Globus pallidus (tissue), 1 donor: ENCODE measurements at regions not wholly inside any gene's neighbourhood (a gene's known extent, or its start where the extent isn't known, plus 50 kb on each side); places are given as distances from the start of the nearest gene placed in this dataset.

Source experiments
- DNase-seq: peaks from one replicate; pipeline ENCODE4 v3.0.0-alpha.2; 2015; ENCODE audit warnings: low spot score

DNA sequence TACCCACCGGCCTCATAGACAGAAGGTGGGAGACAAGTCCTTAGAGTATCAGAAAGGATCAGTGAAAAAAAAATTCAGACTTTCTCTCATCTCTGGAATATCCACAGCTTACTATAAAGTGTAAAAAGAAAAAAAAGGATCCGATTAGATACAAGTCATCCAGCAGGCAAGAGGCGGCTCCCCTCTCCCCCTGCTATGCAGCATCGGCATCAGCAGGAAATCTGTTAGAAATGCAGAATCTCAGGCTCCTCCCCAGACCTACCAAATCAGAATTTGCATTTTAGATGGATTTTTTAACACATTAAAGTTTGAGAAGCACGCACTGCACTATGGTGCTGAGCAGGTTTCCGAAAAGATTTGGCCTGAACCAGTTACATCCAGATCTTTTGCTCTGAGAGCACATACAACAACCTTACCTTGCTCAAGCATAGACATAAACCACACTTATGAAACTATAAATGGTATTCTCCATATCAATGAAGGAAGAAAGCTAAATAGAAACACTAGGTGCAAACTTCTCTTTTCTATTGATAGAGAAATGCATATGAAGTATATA, 117.0 kb upstream of the POU3F2 start:
- DNase-seq: no peak

DNA sequence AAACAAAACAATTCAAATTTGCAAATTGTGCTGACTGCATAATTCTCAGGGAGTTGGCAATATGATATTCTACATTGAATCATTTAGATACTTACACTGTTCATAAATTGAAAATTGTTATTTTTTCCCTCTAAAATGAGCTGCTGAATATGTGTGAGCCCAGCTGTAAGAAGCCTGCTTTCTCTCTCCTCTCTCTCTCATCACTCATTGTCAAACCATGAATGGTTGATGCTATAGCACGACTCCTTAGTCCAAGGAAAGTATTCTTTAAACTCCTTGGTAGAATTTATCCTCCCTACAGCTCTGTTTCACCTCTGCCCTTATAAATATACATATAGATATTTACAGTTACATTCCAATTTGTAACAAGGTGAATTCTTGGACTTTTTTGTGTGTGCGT, 116.4 kb upstream of the POU3F2 start:
- DNase-seq: no peak

DNA sequence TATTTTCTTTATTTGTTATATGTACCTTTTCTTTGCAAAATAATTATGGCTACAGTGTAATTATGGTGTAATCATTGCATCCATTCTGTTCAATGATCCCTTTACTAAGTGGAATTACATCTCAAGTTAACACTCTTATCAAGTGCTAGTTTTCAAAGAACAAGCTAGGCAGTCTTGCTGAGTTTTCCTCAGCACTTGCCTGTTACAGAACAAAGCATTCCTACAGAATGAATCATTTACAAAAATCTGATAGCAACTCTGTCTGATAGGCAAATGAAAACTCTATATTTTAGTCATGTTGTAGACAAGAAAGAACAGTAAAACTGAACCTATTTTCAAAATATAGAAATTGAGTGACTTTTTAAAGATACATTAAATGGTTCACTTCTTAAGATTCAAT, 109.8 kb upstream of the POU3F2 start:
- DNase-seq: no peak

DNA sequence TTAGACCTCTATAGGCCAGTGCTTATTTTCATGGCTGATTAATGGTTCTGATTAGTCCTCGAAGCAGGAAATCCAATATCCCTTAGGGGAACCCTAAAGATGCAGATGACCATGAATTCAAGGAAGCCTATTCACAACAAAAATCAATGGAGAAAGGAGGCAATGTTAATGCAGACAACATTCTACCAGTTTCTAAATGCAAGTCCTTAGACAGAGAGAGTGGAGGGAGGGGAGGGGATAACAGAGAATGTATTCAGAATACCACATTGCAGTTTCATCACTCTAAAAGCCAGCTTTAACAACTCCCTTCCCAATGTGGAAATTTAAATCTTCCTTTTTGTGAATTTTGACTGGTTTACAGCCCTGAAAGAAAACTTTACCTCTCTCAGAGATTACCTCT, 87.1 kb upstream of the POU3F2 start:
- peak; percentile 22 for DNase-seq

DNA sequence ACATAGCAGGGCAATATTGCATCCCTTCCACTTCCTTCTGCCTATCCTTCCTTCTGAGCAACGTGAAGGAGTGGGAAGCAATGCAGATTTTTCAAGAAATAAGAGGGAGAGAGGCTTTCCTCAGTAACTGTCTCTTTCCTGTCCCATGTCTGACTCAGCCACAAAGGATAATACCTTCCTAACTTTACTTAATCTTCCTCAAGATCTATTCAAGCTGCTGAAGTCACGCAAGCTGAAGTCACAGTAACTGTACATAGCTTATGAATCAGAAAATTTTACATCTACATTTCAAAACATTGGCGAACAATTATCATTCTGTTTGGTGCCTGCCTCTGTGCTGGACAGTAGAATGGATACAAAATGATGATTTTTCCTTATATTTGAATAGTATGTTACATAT, 86.4 kb upstream of the POU3F2 start:
- DNase-seq: no peak

DNA sequence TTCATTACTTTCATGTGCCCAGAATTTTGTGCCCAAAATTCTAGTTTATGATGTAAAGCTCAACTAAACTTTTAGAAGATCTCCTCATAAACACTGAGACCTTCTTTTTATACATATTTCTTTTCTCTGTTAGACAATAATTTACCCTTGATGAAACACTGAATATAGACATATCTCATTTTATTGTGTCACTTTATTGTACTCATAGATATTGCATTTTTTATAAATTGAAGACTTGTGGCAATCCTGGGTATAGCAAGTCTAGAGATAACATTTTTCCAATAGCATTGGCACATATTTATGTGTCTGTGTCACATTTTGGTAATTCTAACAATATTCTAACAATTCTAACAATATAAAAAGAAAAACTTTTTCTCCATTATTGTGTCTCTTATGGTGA, 74.9 kb upstream of the POU3F2 start:
- no peak for DNase-seq

DNA sequence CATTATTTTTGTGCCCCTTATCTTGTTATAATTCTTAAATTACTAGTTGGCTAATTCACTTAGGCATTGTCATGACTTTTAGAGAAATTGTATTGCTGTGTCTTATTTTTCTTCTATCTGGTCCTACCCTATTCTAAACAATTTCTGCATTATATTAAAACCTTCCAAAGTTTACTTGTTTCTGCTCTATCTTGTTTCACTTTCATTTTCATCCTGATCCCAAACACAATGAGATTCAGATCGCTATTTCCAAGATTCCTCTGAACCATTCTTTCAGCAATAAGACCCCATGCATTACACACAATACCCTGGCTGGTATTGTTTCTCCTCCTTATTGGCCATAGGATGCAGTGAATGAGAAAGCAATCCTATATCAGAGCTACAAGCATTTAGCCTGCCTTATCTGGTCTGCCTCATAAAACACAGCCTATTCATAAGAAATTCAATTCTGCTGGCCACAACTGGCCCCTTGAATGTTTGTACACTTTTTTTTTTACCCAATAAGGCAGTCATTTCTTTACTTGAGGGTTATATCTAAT, 69.9 kb upstream of the POU3F2 start:
- peak; percentile 32 for DNase-seq

DNA sequence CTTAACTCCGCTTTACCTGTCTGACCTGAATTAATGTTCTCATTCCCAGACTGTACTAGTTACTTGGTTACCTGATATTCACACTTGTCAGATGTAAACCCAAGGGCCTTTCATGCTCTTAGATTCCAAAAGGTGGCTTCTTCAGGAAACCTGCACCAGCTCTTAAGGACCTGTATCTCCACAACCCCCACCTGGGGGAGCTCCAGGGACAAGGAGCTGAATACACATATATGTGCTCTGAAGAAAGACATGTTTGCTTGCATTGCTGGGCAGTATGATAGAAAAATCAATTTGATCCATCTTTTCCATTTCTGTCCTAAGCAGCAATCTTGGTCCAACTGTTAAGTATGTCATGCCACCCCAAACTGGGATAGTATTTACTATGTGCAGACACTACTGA, 64.8 kb upstream of the POU3F2 start:
- no peak for DNase-seq

DNA sequence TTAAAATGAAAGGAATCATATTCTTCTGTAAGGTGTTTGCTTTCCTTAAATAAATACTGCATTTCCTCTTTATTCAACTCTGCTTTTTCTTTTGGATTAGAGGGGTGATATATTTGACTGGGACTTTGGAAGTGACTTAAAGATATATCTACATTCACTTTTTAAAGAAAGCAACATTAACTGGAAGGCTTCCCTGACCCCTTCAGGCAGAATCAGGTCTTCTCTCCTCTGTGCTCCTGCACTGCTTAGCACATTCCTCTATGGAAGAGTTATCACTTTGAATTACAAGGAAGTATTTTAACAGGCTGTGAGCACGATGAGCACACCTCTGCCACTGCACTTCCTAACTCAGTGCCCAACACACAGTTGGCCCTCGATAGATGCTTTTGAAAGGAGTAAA, 59.2 kb upstream of the POU3F2 start:
- DNase-seq: no peak

DNA sequence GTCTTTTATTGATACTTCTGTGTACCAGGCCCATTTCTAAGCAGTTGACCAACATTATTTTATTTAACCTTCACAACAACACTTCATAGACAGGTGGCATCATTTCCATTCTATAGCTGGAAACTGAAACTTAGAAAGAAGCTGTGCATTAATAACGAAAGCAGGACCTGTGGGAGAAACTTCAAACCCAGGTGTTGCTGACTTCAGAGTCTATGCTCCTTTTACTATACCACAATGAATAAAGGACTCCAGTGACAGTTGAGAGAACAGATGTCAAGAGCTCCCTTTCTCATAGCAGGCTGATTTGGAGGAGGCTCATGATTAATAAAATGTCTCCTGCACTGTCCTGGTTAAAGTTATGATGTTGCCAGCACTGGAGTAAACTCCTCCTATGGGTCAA, 56.6 kb upstream of the POU3F2 start:
- DNase-seq: no peak

DNA sequence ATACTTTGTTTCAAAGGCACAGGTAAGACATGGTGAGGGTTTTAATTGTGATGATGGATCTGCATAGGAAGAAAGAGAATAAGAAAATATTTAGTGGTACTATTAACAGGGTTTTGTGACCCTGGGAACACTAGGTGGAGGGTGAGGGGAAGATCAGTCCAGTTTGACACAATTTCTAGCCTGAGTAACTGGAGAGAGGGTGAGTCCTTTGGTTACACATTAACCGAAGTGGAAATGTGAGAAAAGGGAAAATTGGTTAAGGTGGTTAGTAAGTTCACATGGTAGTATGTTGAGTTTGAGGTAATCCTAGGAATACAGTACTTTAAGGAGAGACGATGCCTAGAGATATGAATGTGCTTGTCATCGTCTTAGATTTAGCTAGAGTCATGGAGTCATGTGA, 54.8 kb upstream of the POU3F2 start:
- no peak for DNase-seq

DNA sequence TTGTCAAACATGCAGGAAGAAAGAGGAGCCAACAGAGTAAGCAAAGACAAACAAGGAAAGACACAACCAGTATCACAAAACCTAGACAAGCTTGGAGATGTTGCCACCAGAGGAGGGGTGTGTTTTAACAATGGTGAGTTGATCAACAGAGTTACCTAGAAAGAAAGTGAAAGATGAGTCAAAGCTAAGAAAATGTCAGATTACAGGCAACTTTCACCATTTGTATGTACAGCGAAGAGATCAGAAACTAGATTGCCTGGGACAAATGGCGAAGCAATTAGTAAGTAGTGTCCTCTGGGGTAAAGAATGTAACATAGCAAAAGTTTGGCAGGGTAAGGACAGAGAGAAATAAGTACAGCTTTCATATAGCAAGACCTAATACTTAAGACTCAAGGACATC, 51.6 kb upstream of the POU3F2 start:
- no peak for DNase-seq

DNA sequence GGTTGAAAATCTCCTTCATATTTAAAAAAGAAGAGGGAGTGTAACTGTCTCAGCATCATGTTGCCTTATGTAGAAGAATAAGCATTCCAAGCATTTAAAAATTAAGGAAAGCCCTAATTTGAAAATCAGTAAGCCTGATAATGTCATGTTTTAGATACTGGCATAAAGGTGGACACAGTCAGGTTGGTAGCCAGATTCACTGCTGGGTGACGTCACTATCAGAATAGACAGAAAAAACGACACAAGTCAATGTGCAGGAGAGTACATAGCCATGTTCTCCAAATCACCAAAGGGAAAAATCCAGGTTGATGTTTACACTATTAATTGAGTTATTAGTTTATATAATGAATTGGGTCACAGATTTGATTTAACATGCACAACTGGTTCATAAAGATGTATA, 50.8 kb upstream of the POU3F2 start:
- DNase-seq: no peak
